ENCODE measurements at regions not wholly inside any gene's neighbourhood (a gene's known extent, or its start where the extent isn't known, plus 50 kb on each side); places are given as distances from the start of the nearest gene placed in this dataset.
A peak's percentile ranks its signal among the peaks of the same experiment; 100 is the strongest.

DNA sequence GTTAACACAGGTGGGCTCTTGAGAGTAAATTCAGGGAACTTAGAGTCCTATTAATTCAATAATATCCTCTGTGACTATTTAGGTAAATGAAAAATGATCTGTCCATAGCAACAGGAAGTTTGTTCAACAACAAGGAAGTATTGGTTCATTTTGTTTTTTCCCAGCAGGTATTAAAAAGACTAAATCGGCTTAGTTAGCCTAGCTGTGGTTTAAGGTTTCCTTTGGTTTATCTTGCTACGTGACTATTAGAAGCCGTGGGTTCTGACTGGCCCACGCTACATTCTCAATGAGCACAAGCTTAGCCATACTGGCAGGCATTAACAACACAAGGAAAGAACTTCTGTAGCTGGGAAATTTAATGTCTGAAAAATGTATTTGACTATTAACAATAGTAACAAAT, 168.8 kb upstream of the HS3ST1 start:
- no peaks in the 10 kb centered on the region for H3K9me3 ChIP-seq (ENCODE audit: low read length)
- H3K9me2 ChIP-seq (ENCODE audit: insufficient read depth, low read length): no peaks in the 10 kb centered on the region
- no peak overlapping the region for H3K4me3 ChIP-seq (ENCODE audit: low read length)
- no peaks in the 10 kb centered on the region for H3F3A ChIP-seq (ENCODE audit: insufficient read depth, low read length, poor library complexity, severe bottlenecking)
- no peaks in the 10 kb centered on the region for H4K20me1 ChIP-seq (ENCODE audit: insufficient read depth)
- H3K4me2 ChIP-seq (ENCODE audit: low read length): no peak overlapping the region
- H3K36me3 ChIP-seq (ENCODE audit: insufficient read depth, low read length): no peaks in the 10 kb centered on the region
- no peak for TF ChIP-seq EZH2 (IDR thresholded peaks at IDR 0.05; ENCODE audit: borderline replicate concordance, insufficient read depth, low read length, poor library complexity, severe bottlenecking)
- TF ChIP-seq, protein P1, sequence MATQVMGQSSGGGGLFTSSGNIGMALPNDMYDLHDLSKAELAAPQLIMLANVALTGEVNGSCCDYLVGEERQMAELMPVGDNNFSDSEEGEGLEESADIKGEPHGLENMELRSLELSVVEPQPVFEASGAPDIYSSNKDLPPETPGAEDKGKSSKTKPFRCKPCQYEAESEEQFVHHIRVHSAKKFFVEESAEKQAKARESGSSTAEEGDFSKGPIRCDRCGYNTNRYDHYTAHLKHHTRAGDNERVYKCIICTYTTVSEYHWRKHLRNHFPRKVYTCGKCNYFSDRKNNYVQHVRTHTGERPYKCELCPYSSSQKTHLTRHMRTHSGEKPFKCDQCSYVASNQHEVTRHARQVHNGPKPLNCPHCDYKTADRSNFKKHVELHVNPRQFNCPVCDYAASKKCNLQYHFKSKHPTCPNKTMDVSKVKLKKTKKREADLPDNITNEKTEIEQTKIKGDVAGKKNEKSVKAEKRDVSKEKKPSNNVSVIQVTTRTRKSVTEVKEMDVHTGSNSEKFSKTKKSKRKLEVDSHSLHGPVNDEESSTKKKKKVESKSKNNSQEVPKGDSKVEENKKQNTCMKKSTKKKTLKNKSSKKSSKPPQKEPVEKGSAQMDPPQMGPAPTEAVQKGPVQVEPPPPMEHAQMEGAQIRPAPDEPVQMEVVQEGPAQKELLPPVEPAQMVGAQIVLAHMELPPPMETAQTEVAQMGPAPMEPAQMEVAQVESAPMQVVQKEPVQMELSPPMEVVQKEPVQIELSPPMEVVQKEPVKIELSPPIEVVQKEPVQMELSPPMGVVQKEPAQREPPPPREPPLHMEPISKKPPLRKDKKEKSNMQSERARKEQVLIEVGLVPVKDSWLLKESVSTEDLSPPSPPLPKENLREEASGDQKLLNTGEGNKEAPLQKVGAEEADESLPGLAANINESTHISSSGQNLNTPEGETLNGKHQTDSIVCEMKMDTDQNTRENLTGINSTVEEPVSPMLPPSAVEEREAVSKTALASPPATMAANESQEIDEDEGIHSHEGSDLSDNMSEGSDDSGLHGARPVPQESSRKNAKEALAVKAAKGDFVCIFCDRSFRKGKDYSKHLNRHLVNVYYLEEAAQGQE (IDR thresholded peaks at IDR 0.05; ENCODE audit: borderline replicate concordance): no peak
- no peak for TF ChIP-seq SMC3 (conservative IDR thresholded peaks at IDR 0.05; ENCODE audit: poor library complexity)
- TF ChIP-seq, protein P2, sequence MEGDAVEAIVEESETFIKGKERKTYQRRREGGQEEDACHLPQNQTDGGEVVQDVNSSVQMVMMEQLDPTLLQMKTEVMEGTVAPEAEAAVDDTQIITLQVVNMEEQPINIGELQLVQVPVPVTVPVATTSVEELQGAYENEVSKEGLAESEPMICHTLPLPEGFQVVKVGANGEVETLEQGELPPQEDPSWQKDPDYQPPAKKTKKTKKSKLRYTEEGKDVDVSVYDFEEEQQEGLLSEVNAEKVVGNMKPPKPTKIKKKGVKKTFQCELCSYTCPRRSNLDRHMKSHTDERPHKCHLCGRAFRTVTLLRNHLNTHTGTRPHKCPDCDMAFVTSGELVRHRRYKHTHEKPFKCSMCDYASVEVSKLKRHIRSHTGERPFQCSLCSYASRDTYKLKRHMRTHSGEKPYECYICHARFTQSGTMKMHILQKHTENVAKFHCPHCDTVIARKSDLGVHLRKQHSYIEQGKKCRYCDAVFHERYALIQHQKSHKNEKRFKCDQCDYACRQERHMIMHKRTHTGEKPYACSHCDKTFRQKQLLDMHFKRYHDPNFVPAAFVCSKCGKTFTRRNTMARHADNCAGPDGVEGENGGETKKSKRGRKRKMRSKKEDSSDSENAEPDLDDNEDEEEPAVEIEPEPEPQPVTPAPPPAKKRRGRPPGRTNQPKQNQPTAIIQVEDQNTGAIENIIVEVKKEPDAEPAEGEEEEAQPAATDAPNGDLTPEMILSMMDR (IDR thresholded peaks at IDR 0.05; ENCODE audit: poor library complexity, severe bottlenecking): no peak
- TF ChIP-seq RAD21 (conservative IDR thresholded peaks at IDR 0.05): no peak
- TF ChIP-seq MXI1 (conservative IDR thresholded peaks at IDR 0.05; ENCODE audit: poor library complexity, severe bottlenecking): no peak
- TF ChIP-seq POLR2AphosphoS5 (IDR thresholded peaks at IDR 0.05): no peak
- no peak for TF ChIP-seq TAF1 (IDR thresholded peaks at IDR 0.05; ENCODE audit: low read depth)
- no peak for TF ChIP-seq EP300 (conservative IDR thresholded peaks at IDR 0.05; ENCODE audit: poor library complexity, severe bottlenecking)
- no peak overlapping the region for H3K9ac ChIP-seq (ENCODE audit: low read length)
- no peaks in the 10 kb centered on the region for H3K27me3 ChIP-seq (ENCODE audit: insufficient read depth, low read depth, low read length)
- no peaks in the 10 kb centered on the region for H3K79me2 ChIP-seq (replicated peaks; ENCODE audit: insufficient read depth, low read length)
- H3K27ac ChIP-seq (ENCODE audit: low read length): no peak overlapping the region
- H2AFZ ChIP-seq (ENCODE audit: low read depth, low read length): no peak overlapping the region

- no peaks in the 10 kb centered on the region for H4K20me1 ChIP-seq (ENCODE audit: insufficient read depth)
- H3K9ac ChIP-seq (ENCODE audit: low read length): no peak overlapping the region
- no peaks in the 10 kb centered on the region for H3K9me3 ChIP-seq (ENCODE audit: low read length)
- H3K9me2 ChIP-seq (ENCODE audit: insufficient read depth, low read length): no peaks in the 10 kb centered on the region
- H2AFZ ChIP-seq (ENCODE audit: low read depth, low read length): no peak overlapping the region
- H3F3A ChIP-seq (ENCODE audit: insufficient read depth, low read length, poor library complexity, severe bottlenecking): no peaks in the 10 kb centered on the region
- no peaks in the 10 kb centered on the region for H3K36me3 ChIP-seq (ENCODE audit: insufficient read depth, low read length)
- H3K27me3 ChIP-seq (ENCODE audit: insufficient read depth, low read depth, low read length): no peaks in the 10 kb centered on the region
- H3K4me3 ChIP-seq (ENCODE audit: low read length): no peak overlapping the region
- no peak overlapping the region for H3K4me2 ChIP-seq (ENCODE audit: low read length)
- H3K79me2 ChIP-seq (replicated peaks; ENCODE audit: insufficient read depth, low read length): no peaks in the 10 kb centered on the region
- H3K27ac ChIP-seq (ENCODE audit: low read length): no peak overlapping the region
- no peak for TF ChIP-seq MXI1 (conservative IDR thresholded peaks at IDR 0.05; ENCODE audit: poor library complexity, severe bottlenecking)
- no peak for TF ChIP-seq SMC3 (conservative IDR thresholded peaks at IDR 0.05; ENCODE audit: poor library complexity)
- TF ChIP-seq, protein P1 (IDR thresholded peaks at IDR 0.05; ENCODE audit: borderline replicate concordance): no peak
- TF ChIP-seq POLR2AphosphoS5 (IDR thresholded peaks at IDR 0.05): peak; percentile 15
- no peak for TF ChIP-seq EP300 (conservative IDR thresholded peaks at IDR 0.05; ENCODE audit: poor library complexity, severe bottlenecking)
Measured at GRCh38 chr4:11596989-11597388, 168.3 kb upstream of the HS3ST1 start.
